B cell (primary cell): ENCODE measurements at regions not wholly inside any gene's neighbourhood (a gene's known extent, or its start where the extent isn't known, plus 50 kb on each side); places are given as distances from the start of the nearest gene placed in this dataset.

Source experiments
- ATAC-seq: fragments of 200-7000 bp; cut with Tn5 transposase; one replicate; pipeline ENCODE4 v1.10.0; 2021; ENCODE audit warnings: low read depth, mild to moderate bottlenecking, moderate number of reproducible peaks, moderate library complexity
- CTCF ChIA-PET: fragments of 350-600 bp; sonication (Branson Sonifier 250); formaldehyde crosslinking; loops from one replicate; lab custom pipeline; 2021; ENCODE audit warnings: antibody characterized with exemption, inconsistent platforms; lab: Charles Lee
- POLR2A ChIA-PET: fragments of 350-600 bp; sonication (Branson Sonifier 250); formaldehyde crosslinking; loops from one replicate; lab custom pipeline; 2021; ENCODE audit warnings: antibody characterized with exemption; lab: Charles Lee
- DNase-seq: peaks from one replicate; pipeline ENCODE4 v3.0.0; 2013
- H2AFZ ChIP-seq: 2 replicates; pipeline ENCODE4 v1.6.1; 2012; ENCODE audit warnings: mild to moderate bottlenecking, low read depth, low read length; ENCODE audit not compliant: insufficient read depth, poor library complexity, severe bottlenecking
- H3K27ac ChIP-seq, 2 donors: 1 replicate in 1 of 2; 2 replicates in 1 of 2; pipeline ENCODE4 v1.5.1; 2012 to 2013; ENCODE audit warnings: low read length in 2 of 2, mild to moderate bottlenecking in 2 of 2, moderate library complexity in 1 of 2
- H3K27me3 ChIP-seq, 4 experiments: fragments of 200-600 bp in 1 of 4; sonication (generic) in 1 of 4; replicated peaks in 1 of 4; 1 replicate in 2 of 4; 2 replicates in 2 of 4; pipeline versions ENCODE4 v1.6.1 to v1.7.0; 2013 to 2016; ENCODE audit warnings: low read length in 3 of 4, mild to moderate bottlenecking in 2 of 4, mixed read lengths in 1 of 4, moderate library complexity in 1 of 4; ENCODE audit not compliant: insufficient read depth in 4 of 4, control insufficient read depth in 3 of 4; ENCODE audit errors: control extremely low read depth in 1 of 4
- H3K36me3 ChIP-seq, 2 experiments: replicated peaks in 1 of 2; 1 replicate in 1 of 2; 2 replicates in 1 of 2; pipeline versions ENCODE4 v1.6.1 to v1.7.1; 2013; ENCODE audit warnings: low read length in 1 of 2; ENCODE audit not compliant: insufficient read depth in 2 of 2, control insufficient read depth in 1 of 2; ENCODE audit errors: control extremely low read depth in 1 of 2, extremely low read depth in 1 of 2
- H3K4me1 ChIP-seq, 2 donors: fragments of 200-600 bp in 1 of 2; sonication (generic) in 1 of 2; 1 replicate in 1 of 2; 2 replicates in 1 of 2; pipeline versions ENCODE4 v1.5.1 to v1.6.1; 2013 to 2017; ENCODE audit warnings: low read length in 2 of 2; ENCODE audit not compliant: control insufficient read depth in 2 of 2, insufficient read depth in 2 of 2
- H3K4me2 ChIP-seq: replicated peaks from 2 replicates; pipeline ENCODE3; 2012; ENCODE audit warnings: mild to moderate bottlenecking, low read depth, low read length; ENCODE audit not compliant: poor library complexity, severe bottlenecking
- H3K4me3 ChIP-seq, 5 experiments: fragments of 200-600 bp in 1 of 5; sonication (generic) in 1 of 5; 1 replicate in 3 of 5; 2 replicates in 2 of 5; pipeline versions ENCODE4 v1.5.1 to v1.7.0; 2011 to 2016; ENCODE audit warnings: low read length in 4 of 5, mild to moderate bottlenecking in 4 of 5, low read depth in 2 of 5, control low read depth in 1 of 5, moderate library complexity in 1 of 5; ENCODE audit not compliant: insufficient read depth in 1 of 5; ENCODE audit errors: control extremely low read depth in 1 of 5, extremely low read depth in 1 of 5
- H3K79me2 ChIP-seq: fragments of 200-600 bp; sonication (generic); one replicate; pipeline ENCODE4 v1.6.0; 2016; ENCODE audit warnings: low read length; ENCODE audit not compliant: control insufficient read depth, insufficient read depth
- H3K9ac ChIP-seq: fragments of 200-600 bp; sonication (generic); 2 replicates; pipeline ENCODE4 v1.6.1; 2017; ENCODE audit warnings: mild to moderate bottlenecking, low read length, moderate library complexity
- H3K9me3 ChIP-seq, 3 donors: one replicate each; pipeline versions ENCODE4 v1.6.1 to v1.7.1; 2013; ENCODE audit warnings: low read length in 2 of 3; ENCODE audit not compliant: control insufficient read depth in 2 of 3, insufficient read depth in 1 of 3; ENCODE audit errors: control extremely low read depth in 1 of 3
- H4K20me1 ChIP-seq: 2 replicates; pipeline ENCODE4 v1.6.0; 2012; ENCODE audit warnings: mild to moderate bottlenecking, low read length; ENCODE audit not compliant: insufficient read depth, control insufficient read depth, poor library complexity, severe bottlenecking
- H3K27ac Mint-ChIP-seq: one replicate; pipeline ENCODE4 v1.8.0; 2021; ENCODE audit warnings: mixed read lengths
- H3K27me3 Mint-ChIP-seq: one replicate; pipeline ENCODE4 v1.8.0; 2021; ENCODE audit warnings: mixed read lengths
- H3K4me1 Mint-ChIP-seq: one replicate; pipeline ENCODE4 v1.8.0; 2021; ENCODE audit warnings: mixed read lengths
- H3K4me3 Mint-ChIP-seq: one replicate; pipeline ENCODE4 v1.8.0; 2021; ENCODE audit warnings: mixed read lengths
- H3K9me3 Mint-ChIP-seq: one replicate; pipeline ENCODE4 v1.8.0; 2022; ENCODE audit warnings: mixed read lengths; ENCODE audit not compliant: insufficient read depth
- CTCF ChIP-seq: fragments of 200-600 bp; IDR thresholded peaks from one replicate; pipeline ENCODE4 v1.8.0; 2022; ENCODE audit warnings: antibody characterized with exemption, mild to moderate bottlenecking
- EZH2 ChIP-seq: IDR thresholded peaks from 2 replicates; pipeline ENCODE4 v1.6.1; 2012; ENCODE audit warnings: borderline replicate concordance, low read depth, mild to moderate bottlenecking, moderate library complexity, low read length; ENCODE audit not compliant: insufficient read depth, poor library complexity, severe bottlenecking
- WGBS: methylation state at CpG from one replicate; pipeline ENCODE4 v1.1.5; 2013; ENCODE audit warnings: missing lambda C conversion rate; ENCODE audit not compliant: insufficient coverage; 5-methylcytosine and 5-hydroxymethylcytosine counted together
- intact Hi-C: fragments of 100-400 bp; cut with micrococcal nuclease; formaldehyde crosslinking; loops from one replicate; pipeline ENCODE4 v1.10.0; 2022

GRCh38 chr7:4566714-4567113 is 115.4 kb upstream of the FOXK1 start:
- Mint-ChIP-seq H3K9me3 (peaks cover 5% of the 10 kb centered on the region), H3K27me3 (peaks cover 5% of the 10 kb centered on the region), H3K4me3 (no peak overlapping the region), H3K4me1 (no peaks in the 10 kb centered on the region), H3K27ac (no peak overlapping the region)
- DNase-seq (no peak), ATAC-seq (no peak)
- CTCF ChIA-PET = no interaction called here
- peaks cover 0 to 4% (median 0%) of the 10 kb centered on the region in 4 experiments for H3K27me3 ChIP-seq
- H3K36me3 ChIP-seq = no peaks in the 10 kb centered on the region
- TF ChIP-seq EZH2 = no peak
- TF ChIP-seq CTCF = no peak
- intact Hi-C loops = no loop called here
- WGBS = no CpG with 5 or more reads among the region's 2 CpGs
- H2AFZ ChIP-seq = no peak overlapping the region
- H3K9me3 ChIP-seq = peaks cover 0 to 7% (median 0%) of the 10 kb centered on the region in 3 donors
- H4K20me1 ChIP-seq = no peaks in the 10 kb centered on the region
- H3K79me2 ChIP-seq = no peaks in the 10 kb centered on the region
- no peak overlapping the region for H3K4me3 ChIP-seq
- H3K4me2 ChIP-seq = no peak overlapping the region
- no peak overlapping the region for H3K9ac ChIP-seq
- H3K4me1 ChIP-seq = no peaks in the 10 kb centered on the region
- POLR2A ChIA-PET = no interaction called here
- no peak overlapping the region for H3K27ac ChIP-seq

GRCh38 chr7:4574851-4575250 is 107.2 kb upstream of the FOXK1 start:
- DNase-seq (no peak), ATAC-seq (no peak)
- POLR2A ChIA-PET = no interaction called here
- no peak overlapping the region for H2AFZ ChIP-seq
- no peak overlapping the region for H3K4me3 ChIP-seq
- intact Hi-C loops = no loop called here
- no peak overlapping the region for H3K9ac ChIP-seq
- H3K79me2 ChIP-seq = no peaks in the 10 kb centered on the region
- no peak overlapping the region for H3K27ac ChIP-seq
- peaks cover 5% of the 10 kb centered on the region for H3K9me3 Mint-ChIP-seq
- H3K27me3 ChIP-seq = no peaks in the 10 kb centered on the region
- no peak overlapping the region for H3K4me3 Mint-ChIP-seq
- peaks cover 0 to 31% (median 4%) of the 10 kb centered on the region in 3 donors for H3K9me3 ChIP-seq
- no peaks in the 10 kb centered on the region for H4K20me1 ChIP-seq
- no peak overlapping the region for H3K4me2 ChIP-seq
- H3K27me3 Mint-ChIP-seq = peaks cover 8% of the 10 kb centered on the region
- H3K36me3 ChIP-seq = no peaks in the 10 kb centered on the region
- CTCF ChIA-PET = no interaction called here
- H3K4me1 Mint-ChIP-seq = no peaks in the 10 kb centered on the region
- H3K27ac Mint-ChIP-seq = no peak overlapping the region
- no peaks in the 10 kb centered on the region for H3K4me1 ChIP-seq
- TF ChIP-seq EZH2 (no peak), CTCF (no peak)
